HepG2 (cell line): ENCODE measurements at regions not wholly inside any gene's neighbourhood (a gene's known extent, or its start where the extent isn't known, plus 50 kb on each side); places are given as distances from the start of the nearest gene placed in this dataset.

Experiments
- ATAC-seq: fragments of 200-7000 bp; cut with Tn5 transposase; 3 replicates; pipeline ENCODE4 v1.9.1; 2020; ENCODE audit warnings: mild to moderate bottlenecking, moderate library complexity
- BruUV-seq: library from RNA; stranded (reverse); fragments of 400-500 nt; replicated peaks from 2 replicates; lab custom pipeline; 2021; lab: Mats Ljungman, UMichigan
- CTCF ChIA-PET: fragments of 300-600 bp; formaldehyde crosslinking; extraction: SDS; loops from one replicate; lab custom pipeline; 2021; ENCODE audit warnings: low total read pairs, inconsistent platforms, low intra/inter-chr PET ratio; lab: Yijun Ruan, JAX
- POLR2A ChIA-PET: fragments of 350-600 bp; sonication (Branson Sonifier 250); formaldehyde crosslinking; loops from one replicate; lab custom pipeline; 2020; ENCODE audit warnings: antibody characterized with exemption, inconsistent platforms; lab: Yijun Ruan, JAX
- DNase-seq: peaks from one replicate; pipeline ENCODE4 v3.0.0-alpha.2; 2015; ENCODE audit warnings: low spot score
- FAIRE-seq: peaks from 3 replicates; lab custom pipeline; 2011; peaks lifted over from hg19 to GRCh38; lab: Jason Lieb, UNC
- H2AFZ ChIP-seq: one replicate; pipeline ENCODE4 v1.6.1; 2011; ENCODE audit warnings: low read length, inconsistent platforms
- H3K27ac ChIP-seq: fragments of 300-600 bp; 3 replicates; pipeline ENCODE4 v1.8.0; 2011; ENCODE audit warnings: mixed run types, mild to moderate bottlenecking, mixed read lengths, low read length, inconsistent platforms; ENCODE audit not compliant: insufficient read depth; ENCODE audit errors: extremely low read length
- H3K27me3 ChIP-seq, 2 experiments: fragments of 200-600 bp in 1 of 2; 2 replicates in 1 of 2; 3 replicates in 1 of 2; pipeline versions ENCODE4 v1.6.0 to v1.8.0; 2011; ENCODE audit warnings: low read length in 2 of 2, mild to moderate bottlenecking in 2 of 2, moderate library complexity in 2 of 2, inconsistent platforms in 1 of 2; ENCODE audit not compliant: insufficient read depth in 2 of 2, control insufficient read depth in 1 of 2
- H3K36me3 ChIP-seq, 2 experiments: fragments of 200-600 bp in 1 of 2; replicated peaks in 1 of 2; 2 replicates in 1 of 2; 3 replicates in 1 of 2; pipeline versions ENCODE4 v1.5.1 to v1.8.0; 2011; ENCODE audit warnings: low read length in 2 of 2, inconsistent platforms in 1 of 2; ENCODE audit not compliant: insufficient read depth in 2 of 2, control insufficient read depth in 1 of 2
- H3K4me1 ChIP-seq: 2 replicates; pipeline ENCODE4 v1.5.1; 2012; ENCODE audit warnings: low read length, inconsistent platforms; ENCODE audit not compliant: insufficient read depth
- H3K4me2 ChIP-seq: 2 replicates; pipeline ENCODE4 v1.6.0; 2011; ENCODE audit warnings: low read depth, low read length, inconsistent platforms
- H3K4me3 ChIP-seq, 3 experiments: fragments of 200-600 bp in 1 of 3; sonication (generic), shearing (Covaris generic) in 1 of 3; replicated peaks in 1 of 3; 2 replicates each; pipeline ENCODE4 v1.5.1; 2011 to 2016; ENCODE audit warnings: low read length in 3 of 3, inconsistent platforms in 2 of 3, low read depth in 2 of 3, mild to moderate bottlenecking in 2 of 3, control low read depth in 1 of 3, mixed read lengths in 1 of 3; ENCODE audit not compliant: insufficient read depth in 1 of 3
- H3K79me2 ChIP-seq: one replicate; pipeline ENCODE4 v1.6.1; 2011; ENCODE audit warnings: low read length, inconsistent platforms; ENCODE audit not compliant: insufficient read depth
- H3K9ac ChIP-seq: 2 replicates; pipeline ENCODE4 v1.6.0; 2011; ENCODE audit warnings: mild to moderate bottlenecking, low read depth, low read length, inconsistent platforms; ENCODE audit not compliant: insufficient read depth
- H3K9me3 ChIP-seq: 2 replicates; pipeline ENCODE4 v1.5.1; 2012; ENCODE audit warnings: mild to moderate bottlenecking, low read length
- H4K20me1 ChIP-seq: 2 replicates; pipeline ENCODE4 v1.6.0; 2011; ENCODE audit warnings: inconsistent platforms, mild to moderate bottlenecking, low read length, moderate library complexity; ENCODE audit not compliant: insufficient read depth
- CHD2 ChIP-seq: IDR thresholded peaks from 2 replicates; pipeline ENCODE4 v1.6.1; 2011; ENCODE audit warnings: low read depth, low read length, improper control_type of control experiment
- DR1 ChIP-seq: sonication (generic); formaldehyde crosslinking; IDR thresholded peaks from 2 replicates; pipeline ENCODE4 v1.8.0; 2021; ENCODE audit warnings: mild to moderate bottlenecking, missing genetic modification reagents, inconsistent platforms
- DRAP1 ChIP-seq: IDR thresholded peaks from 2 replicates; pipeline ENCODE4 v1.6.1; 2016; ENCODE audit warnings: missing genetic modification reagents, missing compliant biosample characterization
- HDAC6 ChIP-seq: fragments of 200-600 bp; sonication (generic); IDR thresholded peaks from 2 replicates; pipeline ENCODE4 v1.7.0; 2017; ENCODE audit warnings: mild to moderate bottlenecking, antibody characterized with exemption, low read length, low read depth
- MYC ChIP-seq: sonication (generic); formaldehyde crosslinking; IDR thresholded peaks from 2 replicates; pipeline ENCODE4 v1.9.0; 2021; ENCODE audit warnings: missing genetic modification reagents, borderline replicate concordance
- NBN ChIP-seq: fragments of 450-650 bp; conservative IDR thresholded peaks from 2 replicates; pipeline ENCODE4 v1.6.1; 2017
- PPARG ChIP-seq: conservative IDR thresholded peaks from 2 replicates; pipeline ENCODE4 v1.6.1; 2016; ENCODE audit warnings: missing biosample characterization, missing genetic modification reagents
- TOE1 ChIP-seq: sonication (generic); formaldehyde crosslinking; IDR thresholded peaks from 2 replicates; pipeline ENCODE4 v1.4.0; 2020; ENCODE audit warnings: mild to moderate bottlenecking, missing genetic modification reagents
- ZBTB43 ChIP-seq: sonication (generic); formaldehyde crosslinking; conservative IDR thresholded peaks from 2 replicates; pipeline ENCODE4 v1.4.0; 2020; ENCODE audit warnings: missing genetic modification reagents
- ZEB1 ChIP-seq: IDR thresholded peaks from 2 replicates; pipeline ENCODE4 v1.6.1; 2012; ENCODE audit warnings: mild to moderate bottlenecking, low read depth, inconsistent platforms; ENCODE audit not compliant: insufficient replicate concordance
- ZNF18 ChIP-seq: sonication (generic); formaldehyde crosslinking; IDR thresholded peaks from 2 replicates; pipeline ENCODE4 v1.8.0; 2022; ENCODE audit warnings: mild to moderate bottlenecking, missing genetic modification reagents; ENCODE audit not compliant: insufficient replicate concordance
- ZNF687 ChIP-seq: sonication (generic); formaldehyde crosslinking; IDR thresholded peaks from 2 replicates; pipeline ENCODE4 v1.5.1; 2020; ENCODE audit warnings: mild to moderate bottlenecking, missing genetic modification reagents, moderate library complexity
- WGBS: methylation state at CpG from one replicate; pipeline ENCODE4 v1.1.6; 2017; ENCODE audit warnings: low lambda C conversion rate; 5-methylcytosine and 5-hydroxymethylcytosine counted together
- in situ Hi-C: cut with HindIII; loops from 2 replicates; pipeline ENCODE4 v1.10.0; 2017; ENCODE audit warnings: low pct_unique_long_range_greater_than_20kb; ENCODE audit not compliant: extremely low pct_ligation_motif_present
- intact Hi-C: fragments of 100-400 bp; cut with micrococcal nuclease; formaldehyde crosslinking; loops from one replicate; pipeline ENCODE4 v1.10.0; 2022; ENCODE audit not compliant: unreplicated experiment

GRCh38 chr7:144957998-144958397, 122.1 kb upstream of the TPK1 start:
- no peaks in the 10 kb centered on the region for H3K36me3 ChIP-seq
- no peaks in the 10 kb centered on the region for H3K4me1 ChIP-seq
- CTCF ChIA-PET = no interaction called here
- WGBS = 16% methylated on average over 2 of the region's 2 CpGs
- BruUV-seq = no TSS peak
- H3K79me2 ChIP-seq = no peaks in the 10 kb centered on the region
- no peaks in the 10 kb centered on the region for H4K20me1 ChIP-seq
- ATAC-seq (no peak), DNase-seq (no peak), FAIRE-seq (no peak)
- no peak overlapping the region for H3K9ac ChIP-seq
- no peak overlapping the region for H3K27ac ChIP-seq
- in situ Hi-C loops (no loop called here), intact Hi-C loops (no loop called here)
- no peak overlapping the region for H3K4me3 ChIP-seq
- TF ChIP-seq ZNF687 (CRISPR knock-in tag) = no peak
- TF ChIP-seq DR1 (CRISPR knock-in tag) = no peak
- TF ChIP-seq NBN = no peak
- TF ChIP-seq DRAP1 (CRISPR knock-in tag) = no peak
- TF ChIP-seq TOE1 = no peak
- no peak for TF ChIP-seq HDAC6
- TF ChIP-seq ZBTB43 = no peak
- TF ChIP-seq MYC (CRISPR knock-in tag) = no peak
- TF ChIP-seq ZNF18 (CRISPR knock-in tag) = no peak
- no peak for TF ChIP-seq PPARG
- TF ChIP-seq ZEB1 = no peak
- TF ChIP-seq CHD2 = no peak
- POLR2A ChIA-PET = no interaction called here
- no peak overlapping the region for H3K4me2 ChIP-seq
- no peaks in the 10 kb centered on the region for H3K27me3 ChIP-seq
- H3K9me3 ChIP-seq = peaks cover 87% of the 10 kb centered on the region
- no peak overlapping the region for H2AFZ ChIP-seq
